Posterior vena cava (tissue), 2 donors: ENCODE measurements at regions not wholly inside any gene's neighbourhood (a gene's known extent, or its start where the extent isn't known, plus 50 kb on each side); places are given as distances from the start of the nearest gene placed in this dataset.

Experiments used
- DNase-seq: peaks from one replicate; pipeline ENCODE4 v3.0.0-alpha.2; 2020; ENCODE audit warnings: low spot score
- intact Hi-C, 2 donors: fragments of 100-400 bp; cut with DNase I; formaldehyde crosslinking; loops; one replicate each; pipeline versions ENCODE4 v1.14.1 to v1.14.2; 2022 to 2023
- donor health status: DM: yes; HTN: yes; CAD: no.
- donor health status: DM: yes; HTN: yes; CAD: no.

DNA sequence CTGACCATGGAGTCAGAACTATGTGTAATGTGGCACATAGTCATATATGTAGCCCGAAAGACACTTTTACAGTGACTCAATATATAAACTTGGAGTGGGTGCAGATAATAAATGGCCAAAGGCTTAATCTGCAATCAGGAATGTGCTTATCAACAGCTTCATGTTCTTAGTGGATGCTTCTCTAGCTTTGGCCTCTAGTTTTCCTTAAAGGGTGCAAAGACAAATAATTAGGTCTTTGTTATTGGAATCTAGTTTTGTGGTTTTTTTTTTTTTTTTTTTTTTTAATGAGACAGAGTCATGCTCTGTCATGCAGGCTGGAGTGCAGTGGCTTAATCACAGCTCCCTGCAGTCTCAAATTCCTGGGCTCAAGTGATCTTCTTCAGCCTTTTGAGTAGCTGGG is 625.6 kb downstream of the EPHA4 start:
- DNase-seq, result no peak
- intact Hi-C loops, result no loop called here

DNA sequence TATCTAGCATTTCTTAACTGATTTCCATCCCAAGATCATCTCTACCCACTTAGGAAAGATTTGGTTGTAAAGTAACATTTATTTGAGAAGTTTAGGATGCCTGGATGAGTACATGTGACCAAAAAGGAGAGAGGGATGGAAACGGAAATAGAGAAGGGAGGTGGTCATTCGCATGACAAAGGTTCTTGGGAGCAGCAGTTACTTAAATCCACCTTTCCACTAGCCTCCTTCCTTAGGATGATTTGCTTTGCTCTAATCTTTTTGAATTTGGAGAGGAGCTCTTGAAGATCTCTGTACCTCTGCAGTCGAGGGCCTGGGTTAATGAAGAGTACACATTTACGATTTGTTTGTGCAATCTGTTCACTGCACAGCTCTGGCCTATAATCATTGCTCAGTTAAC is 623.5 kb downstream of the EPHA4 start:
- DNase-seq, result no peak

DNA sequence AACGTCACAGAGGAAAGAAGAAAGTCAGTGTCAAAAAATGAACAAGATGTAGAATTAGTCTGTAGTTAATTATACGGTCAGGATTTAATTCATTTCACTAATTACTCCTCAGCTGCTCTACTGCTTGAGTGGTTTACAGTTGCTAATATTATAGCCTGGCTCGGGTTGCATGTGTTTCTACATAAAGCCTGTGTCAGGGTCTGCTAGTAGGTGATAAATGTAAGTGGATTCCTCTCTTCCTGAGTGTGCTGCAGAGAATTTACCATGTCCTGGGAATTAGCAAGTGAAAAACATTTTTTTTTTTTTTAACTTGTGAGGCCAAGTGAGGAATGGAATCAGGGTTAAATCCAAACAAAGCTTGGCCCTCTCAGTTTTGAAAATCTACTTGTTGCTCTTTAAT is 622.6 kb downstream of the EPHA4 start:
- intact Hi-C loops, result no loop called here
- no peak for DNase-seq

More for the DNA sequence above, 623.5 kb downstream of the EPHA4 start:
- intact Hi-C loops, result no loop called here

DNA sequence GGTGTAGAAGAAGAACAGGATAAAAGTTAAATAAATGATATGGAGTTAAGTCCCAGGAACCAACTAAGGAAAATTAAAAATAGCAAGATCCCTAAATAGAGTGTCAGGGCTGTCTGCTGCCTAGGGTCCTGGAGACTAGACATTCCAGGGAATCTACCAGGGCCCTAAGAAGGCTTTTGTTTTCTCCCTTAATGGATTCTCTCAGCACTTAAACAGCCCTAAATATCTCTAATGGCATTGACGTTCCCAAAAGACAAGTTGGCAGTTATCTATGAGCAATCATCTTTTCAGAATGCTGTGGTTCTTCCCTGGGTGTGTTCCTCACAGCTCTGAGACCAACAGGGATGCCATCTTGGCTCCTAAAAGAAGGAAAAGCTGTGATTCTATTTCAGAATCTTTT is 616.3 kb downstream of the EPHA4 start:
- intact Hi-C loops, result no loop called here

DNA sequence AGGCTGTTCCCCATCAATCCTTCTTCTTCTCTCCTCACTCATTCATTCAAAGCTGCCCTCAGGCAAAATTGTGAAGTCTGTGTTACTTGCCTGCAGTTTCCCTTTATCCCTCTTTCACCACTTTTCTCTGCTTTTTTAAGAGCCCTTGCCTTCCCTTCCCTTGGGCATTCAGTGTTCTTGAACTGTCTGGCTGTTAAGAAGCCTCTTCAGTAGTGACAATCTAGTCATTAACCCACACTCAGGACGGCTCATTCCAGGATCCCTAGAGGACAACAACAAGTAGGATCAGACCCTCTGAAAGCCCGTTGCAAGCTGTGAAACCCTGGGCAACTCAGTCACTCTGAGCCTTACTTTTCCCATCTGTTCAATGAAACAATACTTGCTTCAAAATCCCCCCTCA is 615.7 kb downstream of the EPHA4 start:
- intact Hi-C loops, result no loop called here
- no peak for DNase-seq

More for the DNA sequence above, 616.3 kb downstream of the EPHA4 start:
- no peak for DNase-seq

DNA sequence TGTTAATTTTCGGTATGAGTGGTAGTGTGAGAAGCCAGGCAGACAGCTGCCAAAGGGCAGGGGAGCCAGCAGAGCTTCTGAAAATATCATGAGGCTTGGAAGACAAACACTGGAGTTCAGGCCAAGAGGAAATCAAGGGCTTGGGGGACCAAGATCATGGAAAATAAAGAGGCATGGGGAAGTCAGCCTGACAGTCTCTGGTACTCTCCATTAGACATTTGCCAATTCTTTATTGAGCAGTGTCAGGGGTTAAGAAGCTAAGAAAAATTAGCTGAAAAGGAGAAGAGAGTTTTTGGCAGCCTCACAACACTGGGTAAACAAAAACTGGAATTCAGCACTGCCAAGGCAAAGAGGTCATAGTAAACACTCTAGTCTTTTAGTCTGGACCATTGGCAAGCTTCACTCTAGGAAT is 612.7 kb downstream of the EPHA4 start:
- intact Hi-C loops, result no loop called here
- no peak for DNase-seq

DNA sequence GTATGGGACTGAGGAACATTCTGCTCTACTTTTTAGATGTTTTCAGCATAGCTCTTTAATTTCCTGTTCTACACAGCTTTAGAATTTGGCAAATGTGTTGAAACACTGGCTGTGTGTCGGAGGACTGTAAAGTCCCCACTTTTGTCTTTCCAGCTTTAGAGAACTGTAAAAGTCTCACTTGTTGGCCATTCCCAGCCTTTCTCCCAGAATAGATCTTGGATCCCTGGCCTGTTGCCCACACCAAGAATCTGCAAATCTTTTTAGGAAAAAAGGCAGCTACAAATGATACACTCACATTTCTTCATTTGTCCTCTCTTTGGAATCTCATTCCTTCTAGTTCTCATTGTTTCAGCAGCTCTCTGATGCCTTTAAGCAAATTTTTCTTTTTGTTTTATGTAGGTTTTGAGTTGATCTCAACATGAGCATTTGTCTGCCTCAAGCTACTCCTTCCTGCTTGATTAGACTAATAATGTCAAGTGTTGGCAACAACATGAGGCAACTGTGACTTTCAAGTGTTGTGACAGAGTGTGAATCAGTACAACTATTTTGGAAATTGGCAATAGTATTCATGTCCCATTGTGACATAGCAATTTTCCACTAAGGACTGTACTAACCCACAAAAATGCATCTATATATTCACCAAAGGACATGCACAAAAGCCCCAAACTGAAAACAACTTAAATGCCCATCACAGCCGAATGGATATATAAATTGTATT is 610.8 kb downstream of the EPHA4 start:
- intact Hi-C loops, result no loop called here
- DNase-seq, result no peak

DNA sequence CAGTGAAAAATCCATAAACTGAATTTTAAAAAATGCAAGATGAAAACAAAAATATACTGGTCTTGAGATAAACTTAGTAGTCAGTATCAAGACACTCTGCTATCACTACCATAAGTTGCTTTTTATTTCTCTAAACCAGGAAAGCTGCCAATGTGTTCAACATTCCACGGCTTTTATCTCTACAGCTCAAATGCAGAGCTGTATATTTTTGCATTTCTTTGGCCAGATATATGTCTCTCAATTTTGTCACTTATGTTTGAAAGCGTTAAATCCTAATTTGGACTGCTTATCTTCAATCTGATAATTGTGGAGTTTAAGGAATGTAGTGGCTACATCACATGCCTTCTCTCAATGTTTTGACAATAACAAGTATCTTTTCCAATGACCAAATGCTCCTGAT is 609.5 kb downstream of the EPHA4 start:
- intact Hi-C loops, result no loop called here
- no peak for DNase-seq

DNA sequence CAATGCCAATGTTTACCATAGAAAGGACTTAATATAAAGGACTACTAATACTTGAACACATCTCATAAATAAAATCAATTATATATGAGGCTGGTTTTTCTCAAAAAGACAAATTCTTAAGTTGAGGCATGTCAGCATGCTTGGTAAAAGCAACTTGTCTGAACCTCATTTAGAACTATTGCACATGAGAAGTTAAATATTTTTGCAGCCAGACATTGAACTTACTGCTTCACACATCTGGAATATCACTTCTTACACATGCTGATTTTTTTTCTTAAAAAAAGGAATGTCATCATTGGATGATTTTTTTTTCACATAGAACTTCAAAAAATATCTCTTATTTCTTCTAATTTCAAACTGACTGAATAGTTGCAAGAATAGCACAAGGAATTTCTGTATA is 609.0 kb downstream of the EPHA4 start:
- intact Hi-C loops, result no loop called here
- DNase-seq, result no peak

DNA sequence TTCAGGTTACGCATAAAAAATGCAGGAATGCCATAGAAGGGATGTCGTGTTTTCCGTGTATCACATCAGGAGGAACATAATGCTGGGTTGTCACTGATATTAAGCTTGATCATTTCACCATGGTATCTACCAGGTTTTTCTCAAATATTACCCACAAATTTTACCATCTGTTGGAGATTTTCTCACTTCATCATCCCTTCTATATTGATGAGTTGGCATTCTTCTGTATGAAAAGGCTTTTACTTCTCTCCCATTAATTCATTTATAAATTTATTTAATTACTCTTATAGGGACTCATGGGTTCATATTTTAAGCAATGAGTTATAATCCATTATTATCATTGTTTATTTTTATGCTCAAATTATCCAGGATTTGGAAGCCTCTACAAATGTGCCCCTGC is 608.2 kb downstream of the EPHA4 start:
- intact Hi-C loops, result no loop called here

DNA sequence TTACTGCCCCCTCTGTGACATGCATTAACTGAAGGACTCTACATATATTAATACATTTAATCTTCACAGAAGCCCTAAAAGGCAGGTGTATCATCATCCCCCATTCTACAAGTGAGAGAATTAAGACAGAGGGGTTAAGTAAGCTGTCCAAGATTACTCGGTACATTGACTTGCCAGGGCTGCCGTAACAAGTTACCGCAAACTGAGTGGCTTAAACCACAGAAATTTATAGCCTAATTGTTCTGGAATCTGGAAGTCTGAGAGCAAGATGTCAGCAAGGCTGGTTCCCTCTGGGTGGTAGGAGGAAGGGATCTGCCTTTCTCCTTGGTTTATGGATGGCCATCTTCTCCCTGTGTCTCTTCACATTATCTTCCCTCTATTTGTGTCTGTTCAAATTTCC is 605.5 kb downstream of the EPHA4 start:
- DNase-seq, result no peak
- intact Hi-C loops, result no loop called here

More for the DNA sequence above, 608.2 kb downstream of the EPHA4 start:
- DNase-seq, result no peak

DNA sequence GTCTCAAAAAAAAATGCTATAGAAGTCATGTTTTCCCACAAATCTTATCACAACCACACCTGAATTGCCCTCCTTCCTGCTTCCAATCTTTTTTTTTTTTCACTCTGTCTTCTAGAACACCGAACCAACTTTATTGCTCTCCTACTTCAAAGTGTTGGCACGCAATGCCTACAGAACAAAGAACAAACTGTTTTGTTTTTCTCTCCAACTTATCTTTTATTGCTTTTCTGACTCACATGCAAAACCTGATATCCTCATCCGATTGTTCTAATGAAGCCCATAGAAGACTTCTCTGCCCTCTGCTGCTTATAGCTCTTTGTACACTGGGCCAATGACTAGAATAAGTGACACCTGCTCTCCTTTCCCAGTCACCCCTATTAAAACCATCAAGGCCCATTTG is 602.8 kb downstream of the EPHA4 start:
- DNase-seq, result no peak
- intact Hi-C loops, result no loop called here

DNA sequence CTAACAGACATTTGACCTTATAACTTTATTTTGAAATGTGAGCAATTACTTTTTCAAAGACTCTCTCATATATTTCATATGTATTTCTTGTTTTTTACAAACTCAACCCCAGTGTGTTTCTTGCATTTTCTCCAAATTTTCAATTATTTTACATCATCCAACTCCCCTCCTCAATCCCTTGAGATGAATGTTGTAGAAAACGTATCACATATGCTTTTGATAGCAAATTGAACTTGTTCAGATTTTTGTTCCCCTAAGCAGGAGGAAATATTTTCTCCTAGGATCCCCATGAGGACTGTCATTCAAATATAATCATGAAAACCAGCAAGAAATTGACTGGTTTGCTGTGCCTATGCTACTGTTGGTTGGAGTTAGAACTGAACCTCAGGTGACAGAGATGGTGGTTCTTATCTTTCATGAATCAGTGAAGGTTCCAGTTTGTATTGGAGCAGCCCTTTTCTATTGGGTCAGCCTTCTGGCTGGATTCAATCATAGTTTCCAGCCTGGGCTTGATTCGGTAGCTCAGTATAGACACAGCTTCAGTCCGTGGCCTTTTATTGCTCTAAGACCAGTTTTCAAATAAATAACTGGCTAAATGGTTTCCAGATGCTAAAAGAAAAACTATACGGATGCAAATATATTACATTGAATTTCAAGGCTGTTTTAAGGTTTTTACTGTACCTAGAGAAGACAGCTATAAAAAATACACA is 591.0 kb downstream of the EPHA4 start:
- intact Hi-C loops, result no loop called here
- DNase-seq, result no peak

DNA sequence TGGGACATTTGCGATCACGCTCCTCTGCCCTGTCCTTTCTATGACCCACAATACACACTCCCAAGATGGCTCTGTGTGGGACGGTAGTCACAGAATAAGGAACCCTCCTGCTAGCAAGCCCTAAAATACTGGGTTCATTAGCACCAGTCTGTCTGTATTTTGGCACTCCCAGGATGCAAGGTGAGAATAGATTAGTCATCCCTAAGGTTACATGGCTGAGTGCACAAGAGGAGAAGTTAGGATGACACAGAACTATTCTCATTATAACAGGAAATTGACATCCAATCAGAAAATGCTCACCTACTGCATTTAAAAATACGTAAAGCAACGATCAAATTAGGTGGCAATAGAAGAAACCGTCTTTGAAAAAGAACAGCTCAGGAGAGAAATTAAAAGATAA is 590.2 kb downstream of the EPHA4 start:
- DNase-seq, result no peak
- intact Hi-C loops, result no loop called here

DNA sequence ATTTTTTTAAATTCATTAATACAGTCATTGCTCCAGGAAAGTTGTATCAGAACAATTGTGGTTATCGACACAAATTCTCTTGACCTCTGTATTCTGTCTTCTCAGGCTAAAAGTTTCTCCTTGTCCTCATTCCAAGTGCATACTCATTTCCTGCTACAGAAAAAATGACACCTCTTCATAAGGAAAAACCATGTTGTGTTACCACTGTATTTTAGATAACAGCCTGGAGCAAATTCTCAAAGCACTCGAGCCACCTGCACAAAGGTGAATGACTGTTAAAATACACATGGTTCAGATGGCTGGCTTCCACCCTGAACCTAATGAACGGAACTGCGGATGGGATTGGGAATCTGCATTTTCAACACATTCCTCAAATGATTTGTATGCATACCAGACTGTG is 586.5 kb downstream of the EPHA4 start:
- no peak for DNase-seq
- intact Hi-C loops, result no loop called here

DNA sequence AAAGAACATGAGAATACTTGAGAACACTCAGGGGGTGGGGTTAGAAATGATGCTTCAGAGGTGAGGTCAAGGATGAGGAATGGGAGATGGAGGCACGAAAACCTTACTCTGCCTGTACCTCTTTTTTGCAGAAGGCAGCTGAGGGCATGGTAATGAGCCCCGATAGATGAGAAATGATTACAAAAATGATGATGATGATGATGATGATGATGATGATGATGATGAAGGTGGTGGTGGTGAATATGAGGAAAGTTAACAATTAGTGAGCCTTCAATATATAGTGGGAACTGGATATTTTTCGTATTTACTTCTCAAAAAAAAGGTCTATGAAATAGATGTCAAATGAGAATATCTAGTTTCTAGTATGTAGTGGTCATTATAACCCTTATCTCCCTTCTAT is 584.3 kb downstream of the EPHA4 start:
- intact Hi-C loops, result no loop called here
- no peak for DNase-seq

DNA sequence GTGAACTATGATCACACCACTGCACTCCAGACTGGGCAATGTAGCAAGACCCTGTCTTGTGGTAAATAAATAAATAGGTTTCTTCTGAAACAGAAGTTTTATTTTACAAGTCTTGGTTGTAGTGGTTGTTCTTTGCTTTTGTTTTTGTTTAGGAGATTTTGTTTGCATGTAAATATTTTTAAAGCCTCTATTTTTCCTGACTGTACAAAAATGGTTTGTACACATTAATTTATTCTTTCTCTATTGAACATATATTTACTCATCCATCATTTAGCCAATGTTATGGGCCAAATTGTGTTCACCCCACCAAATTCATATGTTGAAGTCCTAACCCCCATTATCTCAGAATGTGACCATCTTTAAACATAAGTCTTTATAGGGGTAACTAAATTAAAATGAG is 580.1 kb downstream of the EPHA4 start:
- DNase-seq, result no peak
- intact Hi-C loops, result no loop called here

DNA sequence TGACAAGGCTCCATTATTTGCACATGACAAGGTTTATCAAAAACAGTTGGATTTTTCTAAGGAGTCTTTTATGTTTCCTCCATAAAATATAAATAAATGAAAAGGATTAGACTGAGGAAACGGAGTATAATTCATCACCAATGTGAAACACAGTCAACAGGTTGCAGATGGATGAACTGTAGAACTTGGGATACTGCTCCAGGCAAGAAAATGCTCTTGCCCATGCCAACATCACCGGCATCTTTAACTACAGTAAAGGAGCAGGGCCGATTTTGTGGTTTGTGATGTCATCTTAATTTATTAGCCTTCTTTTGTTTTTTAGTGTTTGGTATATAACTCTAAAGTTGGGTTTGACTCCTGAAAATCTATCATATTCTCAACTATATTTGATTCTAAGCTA is 577.3 kb downstream of the EPHA4 start:
- DNase-seq, result no peak
- intact Hi-C loops, result no loop called here

DNA sequence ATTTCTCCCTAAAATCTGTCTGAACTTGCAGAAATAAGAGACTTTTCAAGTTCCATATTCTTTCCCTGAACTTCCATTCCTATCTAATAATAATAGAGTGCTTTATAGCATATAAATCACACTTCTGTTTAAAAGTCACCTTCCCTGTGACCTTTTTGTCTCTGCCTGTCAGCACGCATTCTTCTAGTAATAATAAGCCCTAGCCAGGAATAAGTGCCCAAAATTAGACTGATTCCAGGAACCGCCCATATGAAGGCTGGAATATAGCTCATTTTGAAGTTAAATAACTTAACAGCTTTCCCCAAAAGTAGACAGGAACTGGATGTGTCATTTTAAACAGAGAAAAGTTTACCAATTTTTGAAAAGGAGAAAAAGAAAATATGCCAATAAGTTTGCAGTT is 576.5 kb downstream of the EPHA4 start:
- no peak for DNase-seq
- intact Hi-C loops, result no loop called here

DNA sequence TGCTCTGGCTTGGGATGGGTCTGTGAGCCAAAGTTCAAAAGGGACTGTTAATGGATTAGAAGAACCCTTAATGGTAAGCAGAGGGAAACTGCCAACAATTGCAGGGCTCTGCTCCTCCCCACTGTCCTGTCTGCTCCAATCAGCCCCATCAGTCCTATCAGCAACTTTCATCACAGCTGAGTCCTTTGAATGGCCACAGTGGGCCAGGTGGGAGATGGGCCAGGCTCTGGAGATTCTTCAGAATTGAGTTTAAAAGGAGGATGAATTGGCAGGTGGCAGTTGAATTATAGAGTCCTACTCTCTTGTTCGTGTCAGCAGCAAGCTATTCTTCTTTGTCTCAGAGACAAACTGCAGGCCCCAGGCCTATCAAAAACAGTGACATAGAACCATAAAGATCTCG is 573.9 kb downstream of the EPHA4 start:
- DNase-seq, result no peak
- intact Hi-C loops, result no loop called here

DNA sequence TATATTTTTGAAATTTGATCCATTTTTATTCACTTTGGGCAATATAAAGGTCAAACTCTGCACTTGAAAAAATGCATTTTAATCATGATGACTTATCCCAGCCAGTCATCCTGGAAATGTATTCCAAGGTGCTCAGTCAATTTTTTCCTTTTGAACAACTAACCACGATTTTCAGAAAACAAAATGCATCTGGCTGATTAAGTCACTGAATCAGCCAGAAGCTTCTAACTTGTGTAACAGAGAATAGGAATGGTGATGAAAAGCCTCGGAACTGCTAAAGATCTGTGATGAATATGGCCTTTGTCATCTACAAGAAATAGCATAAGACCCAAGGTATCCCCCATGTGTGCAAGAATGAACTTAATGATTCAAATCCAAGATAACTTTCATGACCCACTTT is 572.7 kb downstream of the EPHA4 start:
- DNase-seq, result no peak
- intact Hi-C loops, result no loop called here
